Stimulated activated CD8-positive, alpha-beta memory T cell treated with anti-CD3 and anti-CD28 coated beads, Interleukin-4, amount 100 ng/mL, for 24 hours (primary cell): ENCODE measurements at regions not wholly inside any gene's neighbourhood (a gene's known extent, or its start where the extent isn't known, plus 50 kb on each side); places are given as distances from the start of the nearest gene placed in this dataset.

Experiments
- DNase-seq: peaks from one replicate; pipeline ENCODE4 v3.0.0-alpha.2; 2020; ENCODE audit warnings: low read depth

DNA sequence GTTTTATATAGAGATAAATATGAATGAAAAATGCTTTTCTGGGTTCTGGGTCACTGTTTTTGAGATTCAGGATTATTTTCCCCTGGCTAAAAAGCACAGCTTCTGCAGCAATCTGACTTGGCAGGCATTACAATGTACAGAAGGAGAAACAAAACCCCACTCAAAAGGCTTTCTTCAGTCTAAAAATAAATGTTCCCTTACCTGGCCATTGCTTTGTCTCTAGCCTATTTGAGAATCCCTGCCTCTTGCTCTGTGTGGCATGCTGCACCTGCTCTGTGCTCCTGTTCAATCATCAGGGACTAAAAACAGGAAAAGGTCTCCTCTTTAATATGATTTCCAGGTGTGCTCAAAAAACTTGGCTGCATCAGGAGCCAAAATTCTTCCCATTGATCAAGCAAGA is 187.4 kb upstream of the STAC start:
- no peak for DNase-seq

DNA sequence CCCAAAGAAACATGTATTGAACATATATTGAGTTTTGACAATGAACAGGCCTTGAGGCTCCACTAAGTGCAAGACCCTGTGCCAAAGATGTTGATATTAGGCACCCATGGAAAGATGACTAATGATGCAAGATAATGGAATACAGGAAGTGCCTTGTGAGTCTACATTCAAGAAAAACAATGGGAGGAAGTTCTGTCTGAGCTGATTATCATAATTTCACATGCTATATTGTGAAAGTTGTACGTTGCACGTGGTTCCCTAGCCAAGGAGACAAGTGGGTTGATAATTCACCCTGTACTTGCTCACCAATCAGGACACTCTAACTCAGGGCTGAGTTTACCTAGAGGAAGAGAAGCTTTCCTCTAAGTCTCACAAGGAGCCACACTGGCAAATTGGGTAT is 186.9 kb upstream of the STAC start:
- no peak for DNase-seq

DNA sequence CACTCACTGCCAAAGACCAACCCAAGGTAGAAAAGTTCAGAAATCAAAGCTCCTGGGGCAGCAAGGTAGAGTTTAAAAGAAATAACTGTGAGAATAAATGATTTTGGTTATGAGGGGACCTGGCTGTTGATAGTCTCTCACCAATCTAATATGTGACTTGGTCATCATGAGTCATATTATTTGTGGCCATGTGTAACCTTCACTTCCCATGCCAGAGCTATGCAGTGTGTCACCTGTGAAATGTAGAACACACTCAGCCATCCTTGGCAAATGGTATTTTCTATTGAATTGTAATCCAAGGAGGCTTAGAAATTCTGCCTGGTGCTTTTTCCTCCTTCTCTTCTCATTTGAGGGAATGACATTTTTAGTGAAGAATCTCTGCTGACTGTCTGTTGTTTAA is 184.2 kb upstream of the STAC start:
- no peak for DNase-seq

DNA sequence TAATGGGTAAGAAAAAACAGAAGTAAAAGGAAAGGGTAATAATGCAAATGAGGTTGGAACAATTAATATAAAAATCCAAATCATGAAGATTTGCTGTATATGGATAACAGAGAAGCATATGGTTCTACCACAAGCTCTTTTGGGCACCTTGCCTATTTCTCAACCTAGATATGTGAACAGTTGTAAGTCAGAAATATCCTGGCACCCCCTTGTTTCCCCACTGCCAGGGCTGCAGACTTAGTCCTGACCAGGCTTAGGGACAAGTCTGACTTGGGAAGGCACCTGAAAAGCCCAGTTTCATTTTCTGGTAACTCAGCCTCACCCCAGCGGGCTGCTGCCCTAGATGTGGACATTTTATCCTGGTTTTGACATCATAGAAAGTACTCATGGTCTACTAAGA is 183.2 kb upstream of the STAC start:
- DNase-seq: no peak

- DNase-seq: no peak
Observed at GRCh38 chr3:36201546-36201945, 178.8 kb upstream of the STAC start.

- DNase-seq: no peak
Observed at GRCh38 chr3:36206956-36207580, 173.2 kb upstream of the STAC start.

DNA sequence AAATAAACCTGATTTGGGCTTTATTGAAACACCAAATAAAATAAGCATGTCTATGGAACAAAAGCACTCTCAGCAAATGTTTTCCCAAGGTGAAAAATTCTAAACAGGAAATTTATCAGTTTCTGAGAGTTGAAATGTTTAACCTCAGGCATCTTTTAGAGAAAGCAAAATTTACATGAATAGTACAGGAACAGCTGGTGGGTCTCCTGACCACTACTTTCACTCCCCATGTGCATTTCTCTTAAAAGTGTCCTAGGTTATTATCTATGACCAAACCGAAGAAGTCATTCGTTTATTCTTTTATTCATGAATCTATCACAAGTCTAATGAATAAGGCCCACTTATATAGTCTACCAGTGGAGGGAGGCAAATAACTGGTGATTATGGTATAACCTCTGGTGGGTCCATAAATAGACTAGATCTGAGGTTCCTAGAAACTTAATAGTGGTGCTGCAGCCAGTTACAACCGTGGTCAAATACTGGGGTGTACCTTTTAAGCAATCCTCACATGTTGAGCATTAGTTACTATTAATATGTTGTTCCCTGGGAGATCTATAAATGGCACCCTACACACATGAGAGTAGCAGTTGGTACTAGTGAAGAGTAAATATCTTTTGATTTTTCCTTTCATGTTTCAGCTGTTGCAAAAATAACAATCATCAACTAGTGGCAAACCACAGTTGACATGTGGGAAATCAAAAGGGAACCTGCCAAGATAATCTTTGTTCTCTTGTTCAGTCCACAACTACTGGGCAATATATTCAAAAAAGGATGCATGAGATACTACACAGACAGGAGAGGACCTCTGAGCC is 169.3 kb upstream of the STAC start:
- no peak for DNase-seq

DNA sequence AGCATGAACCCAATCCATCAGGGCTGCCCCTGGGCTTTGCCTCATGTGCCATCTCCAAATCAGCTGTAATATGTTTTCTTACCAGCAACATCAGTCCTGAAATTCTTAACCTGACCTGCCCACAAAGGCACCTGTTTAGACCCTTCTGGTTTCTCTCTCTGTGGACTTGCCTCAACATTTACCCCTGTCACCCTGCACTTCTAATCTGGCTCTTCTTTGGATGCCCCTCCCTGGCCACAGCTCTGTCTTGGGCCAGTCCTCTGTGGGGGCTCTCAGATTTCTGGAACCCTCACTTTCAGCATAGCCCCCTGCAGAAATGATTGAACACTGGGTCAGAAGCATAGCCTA is 168.7 kb upstream of the STAC start:
- DNase-seq: no peak

DNA sequence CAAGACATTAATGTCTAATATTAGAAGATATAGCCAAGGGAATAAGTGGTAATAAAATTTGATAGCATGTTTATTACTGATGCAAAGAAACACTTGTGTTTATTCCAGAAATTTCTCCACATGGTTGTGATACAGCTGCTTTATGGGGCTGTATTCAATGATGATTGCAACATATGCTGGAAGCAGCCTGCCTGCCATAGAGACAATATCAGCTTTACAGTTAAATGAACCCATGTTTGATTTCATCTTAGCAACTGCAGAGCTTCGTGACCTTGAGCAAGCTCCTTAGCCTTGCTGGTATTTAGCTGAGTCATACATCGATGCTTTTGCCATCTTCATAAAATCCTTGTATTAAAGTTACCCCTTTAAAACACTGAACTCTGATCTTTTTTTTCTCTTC is 168.1 kb upstream of the STAC start:
- DNase-seq: no peak

DNA sequence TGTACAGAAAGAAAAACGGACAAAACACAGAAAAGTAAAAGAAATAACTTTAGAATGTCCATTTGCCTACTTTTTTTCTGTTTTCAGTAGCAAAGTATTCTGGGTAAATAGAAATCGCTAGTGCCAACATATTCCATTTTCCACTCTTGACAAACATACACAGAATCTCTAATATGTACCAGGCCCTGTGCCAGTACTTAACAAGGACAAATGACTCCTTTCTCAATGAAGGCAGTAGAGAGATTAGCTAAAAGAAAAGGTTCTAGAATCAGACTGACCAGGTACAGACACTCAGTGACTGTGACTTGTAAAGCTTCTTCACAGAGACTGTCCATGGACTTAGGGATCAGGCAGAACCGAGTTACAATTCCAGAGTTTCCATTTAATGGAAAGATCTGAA is 165.8 kb upstream of the STAC start:
- no peak for DNase-seq

DNA sequence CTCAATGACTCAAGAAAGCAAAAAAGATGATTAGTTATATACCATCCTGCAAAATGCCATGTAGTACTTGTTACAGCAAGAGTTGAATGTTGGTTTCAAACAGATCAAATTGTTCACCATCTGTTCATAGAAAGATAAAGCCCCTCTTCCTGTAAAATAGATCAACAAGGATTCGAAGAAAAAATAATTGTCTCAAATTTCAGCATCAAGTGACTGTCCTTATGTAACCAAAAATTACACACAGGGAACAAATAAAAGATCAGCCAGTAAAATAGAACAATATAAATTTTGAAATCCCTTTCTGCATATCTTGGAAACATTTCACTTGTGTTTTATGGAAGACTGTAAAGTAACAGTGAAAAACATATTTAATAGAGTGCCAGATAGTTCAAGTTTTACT is 165.1 kb upstream of the STAC start:
- DNase-seq: no peak

GRCh38 chr3:36219398-36219797 is 160.9 kb upstream of the STAC start:
- DNase-seq: no peak

DNA sequence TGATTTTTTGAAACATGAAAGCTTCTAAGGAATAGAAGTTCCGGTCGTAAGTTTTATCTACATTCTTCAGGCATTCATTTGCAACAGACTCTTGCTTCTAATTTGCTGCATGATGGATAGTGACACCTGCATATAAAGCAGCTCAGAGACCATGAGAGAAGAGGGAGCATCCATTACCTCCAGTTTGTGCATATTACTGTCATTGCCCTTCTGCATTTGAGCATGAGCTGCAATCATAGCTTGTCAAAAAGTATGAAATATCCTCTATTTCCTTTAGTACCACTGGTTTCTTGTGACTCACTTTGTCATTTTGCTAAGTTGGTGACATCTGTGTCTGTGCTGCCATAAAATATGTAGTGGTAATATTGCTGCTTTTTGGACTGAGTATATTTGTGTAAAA is 160.1 kb upstream of the STAC start:
- no peak for DNase-seq

DNA sequence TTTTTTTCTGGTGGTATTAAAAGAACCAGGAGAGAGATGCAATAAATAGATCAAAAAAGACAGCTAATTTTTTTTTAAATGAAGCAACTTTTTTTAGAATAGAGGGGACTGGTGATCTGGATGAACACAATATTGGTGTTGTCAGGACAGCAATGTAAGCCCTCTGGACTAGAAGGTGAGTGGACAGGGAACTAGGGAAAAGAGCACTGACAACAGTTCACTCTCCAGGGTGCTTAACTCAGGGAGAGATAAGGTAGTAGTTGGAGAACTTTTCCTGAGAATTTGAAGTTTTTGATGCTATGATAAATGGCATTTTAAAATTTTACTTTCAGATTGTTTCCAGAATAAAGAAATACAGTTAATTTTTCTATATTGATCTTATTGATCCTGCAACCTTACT is 158.3 kb upstream of the STAC start:
- DNase-seq: no peak

DNA sequence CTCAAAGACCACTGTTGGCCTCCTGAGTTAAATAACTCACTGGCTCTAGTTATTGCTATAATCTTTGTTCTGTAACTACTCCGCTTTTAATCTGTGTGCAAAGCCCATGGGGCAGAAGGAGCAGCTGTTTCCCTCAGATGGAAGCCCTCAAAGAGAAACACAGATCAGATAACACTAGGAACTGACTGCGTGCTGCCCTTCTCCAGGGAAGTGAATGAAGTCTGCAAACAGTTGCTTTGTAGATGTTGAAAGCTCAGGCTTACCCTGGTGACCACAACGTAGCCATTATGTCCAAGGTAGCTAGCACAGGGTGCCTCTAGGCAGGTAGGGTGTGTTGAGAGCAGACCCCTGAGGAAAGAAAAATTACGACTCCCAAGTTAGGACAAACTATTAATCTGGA is 152.3 kb upstream of the STAC start:
- no peak for DNase-seq

GRCh38 chr3:36229496-36229895 is 150.8 kb upstream of the STAC start:
- DNase-seq: no peak

DNA sequence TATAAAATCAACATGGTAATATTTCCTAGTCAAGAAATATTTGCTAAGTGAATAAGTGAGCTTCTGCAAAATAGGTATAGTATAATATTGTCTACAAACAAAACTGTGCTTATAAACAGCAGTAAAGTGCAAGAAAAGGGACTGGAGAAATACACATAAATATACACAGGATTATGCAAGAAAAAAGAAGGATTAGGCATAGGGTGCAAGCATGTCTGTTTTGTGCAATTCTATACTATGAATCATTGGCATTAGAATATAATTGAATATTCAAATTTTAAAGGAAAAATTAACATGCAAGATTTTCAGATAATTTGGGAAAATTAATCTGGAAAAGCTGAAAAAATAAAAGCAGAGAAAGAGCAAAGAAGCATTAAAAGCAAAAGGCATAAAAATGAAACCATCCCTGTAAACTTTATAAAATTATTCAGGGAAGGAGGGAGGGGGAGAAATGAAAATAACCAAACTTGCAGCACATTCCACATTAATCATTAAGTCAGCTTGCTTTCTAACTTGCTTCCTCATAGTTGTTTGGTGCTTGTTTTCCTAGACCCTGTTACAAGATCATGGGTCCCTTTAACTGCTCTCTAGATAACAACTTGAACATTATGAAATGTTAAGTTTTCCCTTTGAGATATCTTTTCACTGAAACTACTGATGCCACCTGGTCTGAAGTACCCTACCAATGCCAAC is 147.4 kb upstream of the STAC start:
- no peak for DNase-seq

DNA sequence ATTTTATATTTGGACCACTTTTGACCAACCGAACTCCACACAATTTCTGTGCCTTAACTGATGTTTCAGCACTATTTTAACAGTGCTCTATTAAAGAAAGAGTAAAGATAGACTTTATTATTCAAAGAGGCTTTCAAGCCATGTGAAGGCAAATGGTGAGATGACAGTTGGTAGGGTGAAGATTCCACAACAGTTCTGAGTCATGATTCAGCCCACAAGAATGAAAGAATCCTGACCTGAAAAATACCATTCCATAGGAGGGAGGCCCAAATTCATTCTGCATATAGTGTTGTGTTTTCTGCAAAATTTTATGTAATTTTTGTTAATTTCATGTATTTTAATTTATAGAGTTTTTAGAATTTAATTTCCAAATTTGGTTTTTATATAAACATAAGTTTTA is 135.6 kb upstream of the STAC start:
- no peak for DNase-seq

GRCh38 chr3:36248374-36248773 is 131.9 kb upstream of the STAC start:
- DNase-seq: no peak

DNA sequence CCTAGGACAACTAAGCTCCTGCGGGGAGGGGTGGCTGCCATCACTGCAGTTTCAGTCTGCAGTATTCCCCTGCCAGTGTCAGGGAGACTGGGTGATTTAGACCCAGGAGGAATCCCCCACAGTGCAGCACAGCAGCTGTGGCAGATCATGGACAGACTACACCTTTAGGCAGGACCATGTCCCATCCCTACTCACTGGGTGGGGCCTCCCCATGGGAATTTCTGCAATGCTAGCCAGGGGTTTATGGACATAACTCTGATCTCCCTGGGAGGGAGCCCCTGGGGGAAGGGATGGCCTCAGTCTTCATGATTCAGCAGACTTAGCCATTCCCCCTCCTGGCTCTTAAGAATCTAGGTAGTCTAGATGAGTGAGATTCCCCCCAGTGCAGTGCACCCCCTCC is 130.1 kb upstream of the STAC start:
- DNase-seq: no peak

DNA sequence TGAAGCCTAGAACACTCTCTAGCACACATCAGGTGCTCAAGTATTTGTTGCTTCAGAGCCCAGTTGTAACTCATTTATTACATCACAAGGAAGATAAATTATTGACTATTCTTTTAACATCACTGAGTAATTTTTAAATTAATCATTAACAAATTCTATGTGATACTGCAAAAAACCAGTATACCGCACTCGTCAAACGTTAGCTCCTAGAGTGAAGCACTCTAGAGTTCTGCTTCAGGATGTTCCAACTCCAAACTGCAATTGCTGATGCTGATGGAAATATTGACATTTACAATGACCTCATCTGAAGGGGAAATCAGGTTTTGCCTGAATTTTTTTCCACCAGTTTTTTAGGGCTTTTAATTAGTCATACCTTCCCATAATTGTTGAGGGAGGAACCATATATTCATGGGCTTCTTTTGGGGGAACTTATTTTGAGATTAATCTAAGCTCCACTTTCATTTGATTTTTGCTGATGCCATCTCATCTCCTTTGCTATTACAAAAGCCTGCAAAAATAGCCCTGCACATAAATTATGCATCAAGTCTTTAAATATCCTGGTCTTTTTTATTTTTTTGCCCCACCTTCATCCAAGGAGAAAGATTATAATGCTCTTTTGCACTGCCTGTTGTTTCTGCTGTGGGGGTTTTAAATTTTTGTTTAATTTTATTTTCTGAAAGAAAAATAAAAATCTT is 123.0 kb upstream of the STAC start:
- no peak for DNase-seq

GRCh38 chr3:36258421-36258820 is 121.9 kb upstream of the STAC start:
- DNase-seq: no peak

GRCh38 chr3:36259580-36259979 is 120.7 kb upstream of the STAC start:
- no peak for DNase-seq
